SK-N-SH (cell line): ENCODE measurements at regions not wholly inside any gene's neighbourhood (a gene's known extent, or its start where the extent isn't known, plus 50 kb on each side); places are given as distances from the start of the nearest gene placed in this dataset.

Experiments used
- CTCF ChIA-PET: fragments of 300-600, 350-600 bp; formaldehyde crosslinking; extraction: SDS; loops from one replicate; lab custom pipeline; 2021; lab: Yijun Ruan, JAX
- POLR2A ChIA-PET: fragments of 350-600 bp; sonication (Branson Sonifier 250); formaldehyde crosslinking; extraction: SDS; loops from one replicate; lab custom pipeline; 2020; ENCODE audit warnings: antibody characterized with exemption, inconsistent platforms; lab: Yijun Ruan, JAX
- DNase-seq: peaks from one replicate; pipeline ENCODE4 v3.0.0; 2012
- H2AFZ ChIP-seq: fragments of 200-600 bp; sonication (generic); 2 replicates; pipeline ENCODE4 v1.8.1; 2016; ENCODE audit warnings: antibody characterized with exemption, mild to moderate bottlenecking, low read depth
- H3F3A ChIP-seq: fragments of 200-600 bp; sonication (generic); replicated peaks from 2 replicates; pipeline ENCODE3; 2016; ENCODE audit warnings: antibody characterized with exemption, mild to moderate bottlenecking; ENCODE audit not compliant: insufficient read depth
- H3K27ac ChIP-seq, 2 experiments: fragments of 200-500 bp in 1 of 2; fragments of 200-600 bp in 1 of 2; sonication (Bioruptor generic) in 1 of 2; sonication (generic), shearing (Covaris generic) in 1 of 2; 2 replicates each; pipeline versions ENCODE4 v1.5.1 to v1.6.1; 2014 to 2016; ENCODE audit warnings: low read depth in 2 of 2, inconsistent platforms in 1 of 2, low read length in 1 of 2, mild to moderate bottlenecking in 1 of 2, mixed read lengths in 1 of 2
- H3K27me3 ChIP-seq: fragments of 200-600 bp; sonication (generic), shearing (Covaris generic); 2 replicates; pipeline ENCODE4 v1.6.1; 2016; ENCODE audit warnings: mixed run types; ENCODE audit not compliant: insufficient read depth
- H3K36me3 ChIP-seq, 2 experiments: fragments of 200-500 bp in 1 of 2; fragments of 200-600 bp in 1 of 2; sonication (Bioruptor generic) in 1 of 2; sonication (generic) in 1 of 2; replicated peaks in 1 of 2; 2 replicates each; pipeline versions ENCODE3 to v1.5.1; 2014 to 2016; ENCODE audit warnings: low read length in 1 of 2, mild to moderate bottlenecking in 1 of 2; ENCODE audit not compliant: insufficient read depth in 2 of 2, control insufficient read depth in 1 of 2
- H3K4me1 ChIP-seq, 2 experiments: fragments of 200-500 bp in 1 of 2; fragments of 200-600 bp in 1 of 2; sonication (Bioruptor generic) in 1 of 2; sonication (generic), shearing (Covaris generic) in 1 of 2; 2 replicates each; pipeline versions ENCODE4 v1.5.1 to v1.6.1; 2014 to 2016; ENCODE audit warnings: low read depth in 1 of 2, low read length in 1 of 2, mixed run types in 1 of 2; ENCODE audit not compliant: insufficient read depth in 2 of 2, control insufficient read depth in 1 of 2
- H3K4me2 ChIP-seq: fragments of 200-600 bp; sonication (generic), shearing (Covaris generic); 2 replicates; pipeline ENCODE4 v1.6.1; 2017; ENCODE audit warnings: mixed run types
- H3K4me3 ChIP-seq, 2 experiments: fragments of 200-500 bp in 1 of 2; fragments of 200-600 bp in 1 of 2; sonication (Bioruptor generic) in 1 of 2; sonication (generic), shearing (Covaris generic) in 1 of 2; 2 replicates each; pipeline versions ENCODE4 v1.5.1 to v1.8.1; 2014 to 2016; ENCODE audit warnings: low read depth in 2 of 2, inconsistent platforms in 1 of 2, low read length in 1 of 2, mild to moderate bottlenecking in 1 of 2, mixed read lengths in 1 of 2, moderate library complexity in 1 of 2
- H3K79me2 ChIP-seq: fragments of 200-600 bp; sonication (generic); 2 replicates; pipeline ENCODE4 v1.8.1; 2017; ENCODE audit warnings: mild to moderate bottlenecking; ENCODE audit not compliant: insufficient read depth
- H3K9ac ChIP-seq: fragments of 200-600 bp; sonication (generic); 2 replicates; pipeline ENCODE4 v1.6.1; 2017; ENCODE audit warnings: mixed run types
- H3K9me2 ChIP-seq: fragments of 200-600 bp; sonication (generic); 2 replicates; pipeline ENCODE4 v1.6.1; 2017; ENCODE audit warnings: mixed run types
- H3K9me3 ChIP-seq: fragments of 200-600 bp; sonication (generic); 2 replicates; pipeline ENCODE4 v1.6.1; 2017; ENCODE audit warnings: mixed run types, mild to moderate bottlenecking, moderate library complexity
- H4K20me1 ChIP-seq: fragments of 200-600 bp; sonication (generic); 2 replicates; pipeline ENCODE4 v1.6.1; 2017; ENCODE audit warnings: mild to moderate bottlenecking, mixed run types; ENCODE audit not compliant: insufficient read depth
- CTCF ChIP-seq: fragments of 200-600 bp; sonication (generic); IDR thresholded peaks from 2 replicates; pipeline ENCODE4 v1.6.1; 2017; ENCODE audit warnings: antibody characterized with exemption, mild to moderate bottlenecking, moderate library complexity
- FOXM1 ChIP-seq: IDR thresholded peaks from 2 replicates; pipeline ENCODE4 v1.4.0; 2012; ENCODE audit warnings: low read depth, mild to moderate bottlenecking
- GABPA ChIP-seq: IDR thresholded peaks from 2 replicates; pipeline ENCODE4 v1.4.0; 2012; ENCODE audit warnings: low read depth, mild to moderate bottlenecking
- IRF3 ChIP-seq: fragments of 150-350 bp; IDR thresholded peaks from 2 replicates; pipeline ENCODE4 v1.6.1; 2016; ENCODE audit warnings: mild to moderate bottlenecking, low read depth, low read length
- JUND ChIP-seq: IDR thresholded peaks from 2 replicates; pipeline ENCODE4 v1.4.0; 2012
- NFIC ChIP-seq: IDR thresholded peaks from 2 replicates; pipeline ENCODE4 v1.4.0; 2012; ENCODE audit warnings: borderline replicate concordance
- NRF1 ChIP-seq: IDR thresholded peaks from 2 replicates; pipeline ENCODE4 v1.6.1; 2012; ENCODE audit warnings: low read depth, mild to moderate bottlenecking, low read length
- PBX3 ChIP-seq: IDR thresholded peaks from 2 replicates; pipeline ENCODE4; 2012
- POLR2AphosphoS5 ChIP-seq: IDR thresholded peaks from 2 replicates; pipeline ENCODE4 v1.6.1; 2012; ENCODE audit warnings: low read depth, low read length
- RCOR1 ChIP-seq: fragments of 150-350 bp; IDR thresholded peaks from 2 replicates; pipeline ENCODE4 v1.6.1; 2017; ENCODE audit warnings: antibody characterized with exemption, low read length
- RXRA ChIP-seq: IDR thresholded peaks from 2 replicates; pipeline ENCODE4 v1.4.0; 2012; ENCODE audit warnings: low read depth, mild to moderate bottlenecking, borderline replicate concordance
- SIN3A ChIP-seq: IDR thresholded peaks from 2 replicates; pipeline ENCODE4 v1.6.1; 2012; ENCODE audit warnings: low read depth, mild to moderate bottlenecking, low read length, moderate library complexity, borderline replicate concordance
- SMC3 ChIP-seq: IDR thresholded peaks from 2 replicates; pipeline ENCODE4 v1.6.1; 2012; ENCODE audit warnings: low read depth, low read length, improper control_type of control experiment
- USF1 ChIP-seq: IDR thresholded peaks from 2 replicates; pipeline ENCODE4 v1.4.0; 2012; ENCODE audit warnings: low read depth, borderline replicate concordance
- YY1 ChIP-seq: IDR thresholded peaks from 2 replicates; pipeline ENCODE4 v1.4.0; 2012; ENCODE audit warnings: low read depth, mild to moderate bottlenecking
- ZBTB33 ChIP-seq: IDR thresholded peaks from 2 replicates; pipeline ENCODE4 v1.4.0; 2012; ENCODE audit warnings: low read depth, borderline replicate concordance
- WGBS: methylation state at CpG from one replicate; pipeline ENCODE4 v1.1.6; 2017; ENCODE audit warnings: low lambda C conversion rate; 5-methylcytosine and 5-hydroxymethylcytosine counted together

GRCh38 chr10:106280896-106281460 is 883.5 kb downstream of the SORCS1 start:
- Histone ChIP-seq H3K9me2 (no peaks in the 10 kb centered on the region), H3K4me2 (no peak overlapping the region), H3K27ac (no peak overlapping the region), H3K27me3 (no peaks in the 10 kb centered on the region), H3F3A (no peaks in the 10 kb centered on the region), H2AFZ (no peak overlapping the region), H3K4me3 (no peak overlapping the region), H3K9ac (no peak overlapping the region), H4K20me1 (no peaks in the 10 kb centered on the region), H3K9me3 (no peaks in the 10 kb centered on the region), H3K79me2 (no peaks in the 10 kb centered on the region; the same call in 1 of the 2 replicates), H3K4me1 (no peaks in the 10 kb centered on the region), H3K36me3 (no peaks in the 10 kb centered on the region)
- no peak for DNase-seq
- no peak for TF ChIP-seq SMC3
- no peak for TF ChIP-seq NRF1
- TF ChIP-seq RCOR1 = no peak
- no peak for TF ChIP-seq USF1
- no peak for TF ChIP-seq GABPA
- no peak for TF ChIP-seq CTCF
- TF ChIP-seq PBX3 = no peak
- no peak for TF ChIP-seq ZBTB33
- no peak for TF ChIP-seq POLR2AphosphoS5
- TF ChIP-seq IRF3 = no peak
- TF ChIP-seq FOXM1 = no peak
- no peak for TF ChIP-seq RXRA
- no peak for TF ChIP-seq YY1
- TF ChIP-seq NFIC = no peak
- no peak for TF ChIP-seq SIN3A
- TF ChIP-seq JUND = no peak
- 31% methylated on average over 7 of the region's 7 CpGs for WGBS
- ChIA-PET POLR2A (no interaction called here), CTCF (interaction anchor here (1.8 kb wide), 1 partner anchor 9 kb away, joined by 4 read pairs; no protein-coding TSS in a partner anchor)
